Vagina (tissue), 2 donors: ENCODE measurements at regions not wholly inside any gene's neighbourhood (a gene's known extent, or its start where the extent isn't known, plus 50 kb on each side); places are given as distances from the start of the nearest gene placed in this dataset.

Source experiments
- DNase-seq, 2 donors: peaks; one replicate each; pipeline ENCODE4 v3.0.0-alpha.2; 2017; ENCODE audit errors: extremely low spot score in 2 of 2
- H3K27ac ChIP-seq: fragments of 200-600 bp; sonication (generic); one replicate; pipeline ENCODE4 v1.5.1; 2019
- H3K27me3 ChIP-seq: fragments of 200-600 bp; sonication (generic); one replicate; pipeline ENCODE4 v1.5.1; 2019
- H3K36me3 ChIP-seq, 2 donors: fragments of 200-600 bp; sonication (generic); one replicate each; pipeline ENCODE4 v1.5.1; 2017 to 2019
- H3K4me1 ChIP-seq: fragments of 200-600 bp; sonication (generic); one replicate; pipeline ENCODE4 v1.5.1; 2019
- H3K4me3 ChIP-seq, 2 donors: fragments of 200-600 bp; sonication (generic); 1 replicate in 1 of 2; 2 replicates in 1 of 2; pipeline ENCODE4 v1.5.1; 2016 to 2019
- H3K9me3 ChIP-seq: fragments of 200-600 bp; sonication (generic); one replicate; pipeline ENCODE4 v1.5.1; 2019
- POLR2A ChIP-seq, 2 donors: fragments of 450-650 bp; IDR thresholded peaks; one replicate each; pipeline ENCODE4 v1.6.1; 2017; ENCODE audit warnings: antibody characterized with exemption in 2 of 2, mild to moderate bottlenecking in 2 of 2, moderate library complexity in 2 of 2
- POLR2AphosphoS5 ChIP-seq, 2 donors: sonication (generic); formaldehyde crosslinking; IDR thresholded peaks; one replicate each; pipeline ENCODE4 v1.9.0; 2017; ENCODE audit warnings: antibody characterized with exemption in 2 of 2, mild to moderate bottlenecking in 2 of 2, low read depth in 1 of 2; ENCODE audit not compliant: insufficient read depth in 1 of 2
- intact Hi-C: fragments of 100-400 bp; cut with DNase I; formaldehyde crosslinking; loops from one replicate; pipeline ENCODE4 v1.15.1; 2023
- TF ChIP-seq, protein P1 (sequence below), 3 experiments: fragments of 450-650 bp in 2 of 3; fragments of 200-600 bp in 1 of 3; sonication (generic) in 1 of 3; IDR thresholded peaks; one replicate each; pipeline ENCODE4 v1.5.1; 2017 to 2019; ENCODE audit warnings: antibody characterized with exemption in 3 of 3, mild to moderate bottlenecking in 2 of 3, moderate library complexity in 2 of 3

DNA sequence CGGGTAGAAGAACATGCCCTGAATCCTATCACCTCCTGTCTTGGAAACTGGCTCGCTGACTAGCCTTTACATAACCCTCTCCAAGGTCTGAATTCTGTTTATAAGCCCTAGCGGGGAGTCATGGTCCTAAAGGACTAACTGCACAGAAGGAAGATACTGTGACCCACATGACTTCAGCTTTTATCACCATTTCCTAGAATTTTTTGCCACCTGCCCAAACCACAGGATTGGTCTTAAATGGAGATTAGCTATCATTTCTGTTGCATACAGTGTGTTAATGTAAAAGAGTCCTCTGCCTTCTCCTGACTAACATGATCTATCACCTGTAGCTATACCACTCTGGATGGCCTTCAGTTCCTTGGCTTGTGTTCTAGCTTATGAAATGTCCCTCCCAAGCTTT lies 319.2 kb downstream of the DUSP6 start:
- H3K36me3 ChIP-seq, result no peaks in the 10 kb centered on the region
- no peaks in the 10 kb centered on the region for H3K27me3 ChIP-seq
- TF ChIP-seq POLR2A (IDR thresholded peaks at IDR 0.05) (no peak), POLR2AphosphoS5 (IDR thresholded peaks at IDR 0.05; ENCODE audit: insufficient read depth in 1 of 2, low read depth in 1 of 2) (no peak)
- TF ChIP-seq, protein P1, sequence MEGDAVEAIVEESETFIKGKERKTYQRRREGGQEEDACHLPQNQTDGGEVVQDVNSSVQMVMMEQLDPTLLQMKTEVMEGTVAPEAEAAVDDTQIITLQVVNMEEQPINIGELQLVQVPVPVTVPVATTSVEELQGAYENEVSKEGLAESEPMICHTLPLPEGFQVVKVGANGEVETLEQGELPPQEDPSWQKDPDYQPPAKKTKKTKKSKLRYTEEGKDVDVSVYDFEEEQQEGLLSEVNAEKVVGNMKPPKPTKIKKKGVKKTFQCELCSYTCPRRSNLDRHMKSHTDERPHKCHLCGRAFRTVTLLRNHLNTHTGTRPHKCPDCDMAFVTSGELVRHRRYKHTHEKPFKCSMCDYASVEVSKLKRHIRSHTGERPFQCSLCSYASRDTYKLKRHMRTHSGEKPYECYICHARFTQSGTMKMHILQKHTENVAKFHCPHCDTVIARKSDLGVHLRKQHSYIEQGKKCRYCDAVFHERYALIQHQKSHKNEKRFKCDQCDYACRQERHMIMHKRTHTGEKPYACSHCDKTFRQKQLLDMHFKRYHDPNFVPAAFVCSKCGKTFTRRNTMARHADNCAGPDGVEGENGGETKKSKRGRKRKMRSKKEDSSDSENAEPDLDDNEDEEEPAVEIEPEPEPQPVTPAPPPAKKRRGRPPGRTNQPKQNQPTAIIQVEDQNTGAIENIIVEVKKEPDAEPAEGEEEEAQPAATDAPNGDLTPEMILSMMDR (IDR thresholded peaks at IDR 0.05), result no peak
- H3K27ac ChIP-seq, result no peak overlapping the region
- H3K4me1 ChIP-seq, result no peaks in the 10 kb centered on the region
- H3K4me3 ChIP-seq, result no peak overlapping the region
- intact Hi-C loops, result no loop called here
- DNase-seq, result no peak
- no peaks in the 10 kb centered on the region for H3K9me3 ChIP-seq

DNA sequence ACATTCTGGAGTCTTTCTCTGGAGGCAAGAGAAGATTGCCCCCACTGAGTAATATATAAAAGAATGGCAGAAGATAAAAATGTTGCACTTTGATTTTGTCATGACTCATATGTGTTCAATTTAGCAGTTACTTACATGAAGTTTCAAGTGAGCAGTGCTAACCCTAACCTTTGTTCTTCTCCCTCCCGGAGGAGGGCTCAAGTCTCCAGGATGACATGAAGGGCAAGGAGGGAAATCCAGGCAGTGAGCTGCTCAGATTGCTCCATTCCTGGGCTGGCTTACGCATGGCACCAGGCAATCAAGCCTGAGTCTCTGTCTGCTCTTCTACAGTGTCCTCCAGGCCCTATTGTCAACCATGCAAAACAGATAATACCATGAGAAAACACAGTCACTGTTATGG lies 322.3 kb downstream of the DUSP6 start:
- Histone ChIP-seq H3K27me3 (no peaks in the 10 kb centered on the region), H3K9me3 (no peaks in the 10 kb centered on the region), H3K27ac (no peak overlapping the region), H3K36me3 (no peaks in the 10 kb centered on the region), H3K4me3 (no peak overlapping the region), H3K4me1 (no peaks in the 10 kb centered on the region)
- no peak for TF ChIP-seq POLR2AphosphoS5 (IDR thresholded peaks at IDR 0.05; ENCODE audit: insufficient read depth in 1 of 2, low read depth in 1 of 2)
- no peak for TF ChIP-seq POLR2A (IDR thresholded peaks at IDR 0.05)
- TF ChIP-seq, protein P1 (IDR thresholded peaks at IDR 0.05), result no peak
- intact Hi-C loops, result loop anchor here (10.0 kb wide), 1 partner anchor 435 kb away; no protein-coding TSS in a partner anchor
- no peak for DNase-seq

DNA sequence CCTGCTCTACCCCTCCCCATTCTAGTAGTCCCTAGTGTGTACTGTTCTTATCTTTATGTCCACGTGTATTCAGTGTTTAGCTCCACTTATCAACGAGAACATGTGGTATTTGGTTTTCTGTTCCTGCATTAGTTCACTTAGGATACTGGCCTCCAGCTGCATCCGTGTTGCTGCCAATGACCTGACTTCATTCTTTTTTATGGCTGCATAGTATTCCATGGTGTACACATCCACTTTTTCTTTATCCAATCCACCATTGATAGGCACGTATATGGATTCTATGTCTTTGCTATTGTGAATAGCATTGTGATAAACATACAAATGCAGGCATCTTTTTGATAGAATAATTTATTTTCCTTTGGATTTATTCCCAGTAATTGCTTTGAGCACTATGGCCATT lies 327.7 kb downstream of the DUSP6 start:
- no peaks in the 10 kb centered on the region for H3K9me3 ChIP-seq
- no peaks in the 10 kb centered on the region for H3K36me3 ChIP-seq
- no peaks in the 10 kb centered on the region for H3K27me3 ChIP-seq
- no peak overlapping the region for H3K4me3 ChIP-seq
- no peak for DNase-seq
- H3K4me1 ChIP-seq, result no peaks in the 10 kb centered on the region
- TF ChIP-seq, protein P1 (IDR thresholded peaks at IDR 0.05), result no peak
- TF ChIP-seq POLR2A (IDR thresholded peaks at IDR 0.05), result no peak
- no peak for TF ChIP-seq POLR2AphosphoS5 (IDR thresholded peaks at IDR 0.05; ENCODE audit: insufficient read depth in 1 of 2, low read depth in 1 of 2)
- no peak overlapping the region for H3K27ac ChIP-seq
- intact Hi-C loops, result loop anchor here (10.0 kb wide), 1 partner anchor 440 kb away; no protein-coding TSS in a partner anchor

DNA sequence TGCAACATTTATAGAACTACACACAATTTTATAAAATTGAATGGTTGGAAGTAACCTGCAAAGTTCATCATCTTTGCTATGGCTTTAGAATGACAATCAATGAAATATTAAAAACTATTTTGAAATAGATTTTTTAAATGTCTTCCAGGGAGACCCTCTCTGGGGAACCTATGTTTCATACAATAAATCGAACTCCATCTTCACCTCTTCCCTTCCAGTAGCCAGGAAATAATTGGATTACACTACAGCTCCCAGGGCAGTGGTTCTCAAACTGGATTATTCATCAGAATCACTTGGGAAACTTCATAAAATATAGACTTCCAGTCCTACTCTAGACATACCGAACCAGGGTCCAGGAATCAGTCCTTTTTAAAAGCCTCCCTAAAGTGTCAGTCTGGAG lies 328.4 kb downstream of the DUSP6 start:
- no peak overlapping the region for H3K27ac ChIP-seq
- no peak for DNase-seq
- no peak for TF ChIP-seq POLR2A (IDR thresholded peaks at IDR 0.05)
- TF ChIP-seq, protein P1 (IDR thresholded peaks at IDR 0.05), result no peak
- no peak for TF ChIP-seq POLR2AphosphoS5 (IDR thresholded peaks at IDR 0.05; ENCODE audit: insufficient read depth in 1 of 2, low read depth in 1 of 2)
- H3K27me3 ChIP-seq, result no peaks in the 10 kb centered on the region
- H3K9me3 ChIP-seq, result no peaks in the 10 kb centered on the region
- H3K4me1 ChIP-seq, result no peaks in the 10 kb centered on the region
- no peak overlapping the region for H3K4me3 ChIP-seq
- intact Hi-C loops, result loop anchor here (10.0 kb wide), 1 partner anchor 441 kb away; no protein-coding TSS in a partner anchor
- no peaks in the 10 kb centered on the region for H3K36me3 ChIP-seq

DNA sequence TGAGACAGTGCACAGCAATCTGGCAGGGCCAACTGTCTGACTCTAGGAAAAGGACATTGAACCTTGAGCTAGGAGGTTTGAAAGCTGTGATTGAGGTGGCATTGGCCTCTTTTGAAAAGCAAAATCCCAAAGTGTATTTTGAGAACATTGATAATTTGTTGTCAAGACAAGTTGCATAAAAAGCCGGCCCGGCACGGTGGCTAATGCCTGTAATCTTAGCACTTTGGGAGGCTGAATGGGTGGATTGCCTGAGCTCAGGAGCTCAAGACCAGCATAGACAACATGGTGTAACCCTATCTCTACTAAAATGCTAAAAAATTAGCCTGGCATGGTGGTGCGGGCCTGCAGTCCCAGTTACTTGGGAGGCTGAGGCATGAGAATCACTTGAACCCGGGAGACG lies 331.6 kb downstream of the DUSP6 start:
- Histone ChIP-seq H3K4me1 (no peaks in the 10 kb centered on the region), H3K4me3 (no peak overlapping the region), H3K27me3 (no peaks in the 10 kb centered on the region), H3K27ac (no peak overlapping the region), H3K36me3 (no peaks in the 10 kb centered on the region), H3K9me3 (no peaks in the 10 kb centered on the region)
- no peak for TF ChIP-seq POLR2AphosphoS5 (IDR thresholded peaks at IDR 0.05; ENCODE audit: insufficient read depth in 1 of 2, low read depth in 1 of 2)
- no peak for TF ChIP-seq POLR2A (IDR thresholded peaks at IDR 0.05)
- TF ChIP-seq, protein P1 (IDR thresholded peaks at IDR 0.05), result no peak
- intact Hi-C loops, result loop anchor here (10.0 kb wide), 1 partner anchor 444 kb away; no protein-coding TSS in a partner anchor
- DNase-seq, result no peak
